IMR-90 (cell line): ENCODE measurements at regions not wholly inside any gene's neighbourhood (a gene's known extent, or its start where the extent isn't known, plus 50 kb on each side); places are given as distances from the start of the nearest gene placed in this dataset.

Source experiments
- ATAC-seq: fragments of 200-7000 bp; cut with Tn5 transposase; 2 replicates; pipeline ENCODE4 v1.9.1; 2020; ENCODE audit warnings: low read depth, mild to moderate bottlenecking, moderate library complexity
- BruUV-seq: library from RNA; stranded (reverse); fragments of 400-500 nt; replicated peaks from 2 replicates; lab custom pipeline; 2021; lab: Mats Ljungman, UMichigan
- CTCF ChIA-PET: fragments of 300-600 bp; formaldehyde crosslinking; extraction: SDS; loops from one replicate; lab custom pipeline; 2021; ENCODE audit warnings: antibody characterized with exemption; lab: Yijun Ruan, JAX
- POLR2A ChIA-PET: fragments of 300-600 bp; sonication (Branson Sonifier 250); formaldehyde crosslinking; loops from one replicate; lab custom pipeline; 2022; ENCODE audit warnings: antibody characterized with exemption; ENCODE audit not compliant: unreplicated experiment; lab: Charles Lee
- DNase-seq: peaks from one replicate; pipeline ENCODE4 v3.0.0; 2013
- H2AFZ ChIP-seq: replicated peaks from 2 replicates; pipeline ENCODE3; 2013; ENCODE audit warnings: low read length, mild to moderate bottlenecking; ENCODE audit not compliant: poor library complexity
- H2AK5ac ChIP-seq: 2 replicates; pipeline ENCODE4 v1.6.1; 2013; ENCODE audit warnings: low read depth, low read length, inconsistent platforms
- H2AK9ac ChIP-seq: replicated peaks from 2 replicates; pipeline ENCODE3; 2013; ENCODE audit warnings: mild to moderate bottlenecking, low read depth, low read length, moderate library complexity; ENCODE audit not compliant: poor library complexity
- H2BK120ac ChIP-seq: 2 replicates; pipeline ENCODE4 v1.6.1; 2013; ENCODE audit warnings: low read depth, low read length, inconsistent platforms
- H2BK15ac ChIP-seq: 3 replicates; pipeline ENCODE4 v1.6.1; 2013; ENCODE audit warnings: low read depth, low read length, inconsistent platforms
- H2BK20ac ChIP-seq: 2 replicates; pipeline ENCODE4 v1.6.1; 2013; ENCODE audit warnings: low read depth, mild to moderate bottlenecking, inconsistent platforms, low read length, moderate library complexity
- H2BK5ac ChIP-seq: 2 replicates; pipeline ENCODE4 v1.6.1; 2013; ENCODE audit warnings: mild to moderate bottlenecking, low read depth, low read length, inconsistent platforms; ENCODE audit not compliant: poor library complexity, severe bottlenecking
- H3K14ac ChIP-seq: replicated peaks from 2 replicates; pipeline ENCODE4 v1.6.1; 2013; ENCODE audit warnings: low read depth, low read length, inconsistent platforms
- H3K18ac ChIP-seq: 2 replicates; pipeline ENCODE4 v1.6.1; 2013; ENCODE audit warnings: low read depth, low read length, control low read depth
- H3K23ac ChIP-seq: 2 replicates; pipeline ENCODE4 v1.6.1; 2013; ENCODE audit warnings: low read depth, low read length, inconsistent platforms
- H3K27ac ChIP-seq: 2 replicates; pipeline ENCODE4 v1.5.1; 2013; ENCODE audit warnings: mild to moderate bottlenecking, control low read depth, low read length; ENCODE audit not compliant: insufficient read depth
- H3K27me3 ChIP-seq: 2 replicates; pipeline ENCODE4 v1.6.1; 2013; ENCODE audit warnings: low read length; ENCODE audit not compliant: control insufficient read depth, insufficient read depth
- H3K36me3 ChIP-seq: 2 replicates; pipeline ENCODE4 v1.6.1; 2013; ENCODE audit warnings: low read length, mixed read lengths; ENCODE audit not compliant: control insufficient read depth, insufficient read depth
- H3K4ac ChIP-seq: 2 replicates; pipeline ENCODE4 v1.6.1; 2013; ENCODE audit warnings: low read depth, low read length, inconsistent platforms
- H3K4me1 ChIP-seq: 2 replicates; pipeline ENCODE4 v1.6.1; 2013; ENCODE audit warnings: low read length, mixed read lengths; ENCODE audit not compliant: control insufficient read depth, insufficient read depth
- H3K4me2 ChIP-seq: 2 replicates; pipeline ENCODE4 v1.6.1; 2013; ENCODE audit warnings: low read depth, mild to moderate bottlenecking, control low read depth, low read length, moderate library complexity
- H3K4me3 ChIP-seq: 2 replicates; pipeline ENCODE4 v1.5.1; 2013; ENCODE audit warnings: low read depth, mild to moderate bottlenecking, control low read depth, low read length, moderate library complexity; ENCODE audit not compliant: insufficient read depth
- H3K56ac ChIP-seq: 2 replicates; pipeline ENCODE4 v1.6.1; 2013; ENCODE audit warnings: low read length, inconsistent platforms; ENCODE audit not compliant: insufficient read depth; ENCODE audit errors: extremely low read depth
- H3K79me1 ChIP-seq, 2 experiments: 2 replicates each; pipeline ENCODE4 v1.6.1; 2013; ENCODE audit warnings: low read length in 2 of 2, inconsistent platforms in 1 of 2, low read depth in 1 of 2
- H3K9ac ChIP-seq: 2 replicates; pipeline ENCODE4 v1.6.1; 2013; ENCODE audit warnings: low read depth, low read length, control low read depth
- H3K9me1 ChIP-seq: 2 replicates; pipeline ENCODE4 v1.6.1; 2013; ENCODE audit warnings: low read length, inconsistent platforms; ENCODE audit not compliant: insufficient read depth
- H3K9me3 ChIP-seq: 2 replicates; pipeline ENCODE4 v1.6.1; 2013; ENCODE audit warnings: low read length; ENCODE audit not compliant: control insufficient read depth, insufficient read depth
- H4K20me1 ChIP-seq: 2 replicates; pipeline ENCODE4 v1.6.1; 2013; ENCODE audit warnings: low read length, inconsistent platforms; ENCODE audit not compliant: insufficient read depth
- H4K5ac ChIP-seq: 2 replicates; pipeline ENCODE4 v1.6.1; 2013; ENCODE audit warnings: mild to moderate bottlenecking, low read depth, low read length, control low read depth
- H4K8ac ChIP-seq, 2 experiments: 2 replicates each; pipeline ENCODE4 v1.6.1; 2013; ENCODE audit warnings: low read depth in 2 of 2, low read length in 2 of 2, control low read depth in 1 of 2, inconsistent platforms in 1 of 2
- H4K91ac ChIP-seq: 2 replicates; pipeline ENCODE4 v1.6.1; 2013; ENCODE audit warnings: low read depth, low read length, inconsistent platforms; ENCODE audit not compliant: insufficient read depth
- CEBPB ChIP-seq: IDR thresholded peaks from 2 replicates; pipeline ENCODE4 v1.6.1; 2012; ENCODE audit warnings: low read depth, low read length, improper control_type of control experiment
- CHD1 ChIP-seq: IDR thresholded peaks from 2 replicates; pipeline ENCODE4 v1.6.1; 2012; ENCODE audit warnings: low read depth, low read length, improper control_type of control experiment
- ELK1 ChIP-seq: fragments of 150-350 bp; IDR thresholded peaks from 2 replicates; pipeline ENCODE4 v1.6.1; 2016; ENCODE audit warnings: low read depth, mild to moderate bottlenecking, low read length, moderate library complexity, borderline replicate concordance
- NFE2L2 ChIP-seq: fragments of 150-350 bp; IDR thresholded peaks from 2 replicates; pipeline ENCODE4 v1.6.1; 2016; ENCODE audit warnings: low read depth, mild to moderate bottlenecking, low read length
- POLR2A ChIP-seq: IDR thresholded peaks from 2 replicates; pipeline ENCODE4 v1.6.1; 2012; ENCODE audit warnings: mild to moderate bottlenecking, low read depth, low read length
- RFX5 ChIP-seq: IDR thresholded peaks from 2 replicates; pipeline ENCODE4 v1.8.0; 2012; ENCODE audit warnings: low read depth, mild to moderate bottlenecking, low read length, moderate library complexity
- SMC3 ChIP-seq: fragments of 150-350 bp; IDR thresholded peaks from 2 replicates; pipeline ENCODE4 v1.6.1; 2016; ENCODE audit warnings: low read depth, mild to moderate bottlenecking, antibody characterized with exemption, low read length, moderate library complexity
- whole genome bisulfite sequencing, 2 experiments: methylation state at CpG; one replicate each; pipeline versions ENCODE4 v1.1.5 to v1.1.7; 2013; ENCODE audit warnings: missing lambda C conversion rate in 2 of 2; ENCODE audit not compliant: insufficient read length in 1 of 2; ENCODE audit errors: extremely low coverage in 2 of 2; 5-methylcytosine and 5-hydroxymethylcytosine counted together
- dilution Hi-C: fragments of 300-500 bp; cut with HindIII; formaldehyde crosslinking; loops from one replicate; pipeline ENCODE4 v1.14.3; 2018; ENCODE audit warnings: low sequenced_read_pairs; ENCODE audit not compliant: unreplicated experiment
- in situ Hi-C: fragments of 300-500 bp; cut with MboI; formaldehyde crosslinking; loops from 3 replicates; pipeline ENCODE4 v1.14.3; 2019; ENCODE audit warnings: low sequenced_read_pairs, inconsistent platforms, mixed read lengths
- intact Hi-C: fragments of 100-400 bp; cut with micrococcal nuclease; formaldehyde crosslinking; loops from 2 replicates; pipeline ENCODE4 v1.10.0; 2022
- TF ChIP-seq, protein P1 (sequence below): conservative IDR thresholded peaks from 2 replicates; pipeline ENCODE4 v1.5.1; 2012; ENCODE audit warnings: mild to moderate bottlenecking, low read depth, low read length, improper control_type of control experiment
- TF ChIP-seq, protein P2 (sequence below): fragments of 150-350 bp; IDR thresholded peaks from 2 replicates; pipeline ENCODE4 v1.6.1; 2017; ENCODE audit warnings: mild to moderate bottlenecking, antibody characterized with exemption, low read length, low read depth

DNA sequence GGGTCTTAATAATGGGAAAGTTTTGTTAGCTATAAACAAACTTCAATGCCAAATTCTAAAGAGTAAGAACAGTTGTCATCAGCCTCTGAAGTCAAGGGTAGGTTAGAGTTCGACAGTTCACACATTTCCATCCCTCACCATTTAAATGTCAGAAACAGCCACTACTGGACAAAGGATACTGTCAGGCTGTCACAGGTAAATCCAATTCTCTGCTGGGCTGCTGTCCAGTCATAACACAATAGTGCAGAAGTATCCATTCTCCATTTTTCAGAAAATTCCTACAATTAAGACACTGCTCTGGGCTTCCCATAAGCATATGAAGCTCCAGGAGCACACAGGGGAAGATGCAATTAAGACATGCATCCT is 221.4 kb downstream of the RPS29 start:
- Histone ChIP-seq H4K91ac (no peak overlapping the region), H3K9ac (no peak overlapping the region), H3K18ac (no peak overlapping the region), H4K20me1 (no peaks in the 10 kb centered on the region), H3K4ac (no peak overlapping the region), H3K23ac (no peak overlapping the region), H3K4me3 (no peak overlapping the region), H2BK120ac (no peak overlapping the region), H3K27me3 (no peaks in the 10 kb centered on the region), H3K27ac (no peak overlapping the region), H3K36me3 (no peaks in the 10 kb centered on the region), H2AK5ac (no peak overlapping the region), H3K9me1 (no peaks in the 10 kb centered on the region), H4K5ac (no peak overlapping the region), H4K8ac (no peak overlapping the region), H3K56ac (no peak overlapping the region), H2BK5ac (no peak overlapping the region), H3K14ac (no peak overlapping the region), H2BK15ac (no peak overlapping the region), H2AK9ac (no peak overlapping the region), H3K4me2 (no peak overlapping the region), H3K4me1 (no peaks in the 10 kb centered on the region), H3K9me3 (no peaks in the 10 kb centered on the region), H3K79me1 (no peaks in the 10 kb centered on the region), H2AFZ (no peak overlapping the region), H2BK20ac (no peak overlapping the region)
- TF ChIP-seq SMC3 (no peak), CHD1 (no peak), CEBPB (no peak), ELK1 (no peak), RFX5 (no peak), NFE2L2 (no peak), POLR2A (no peak)
- TF ChIP-seq, protein P1, sequence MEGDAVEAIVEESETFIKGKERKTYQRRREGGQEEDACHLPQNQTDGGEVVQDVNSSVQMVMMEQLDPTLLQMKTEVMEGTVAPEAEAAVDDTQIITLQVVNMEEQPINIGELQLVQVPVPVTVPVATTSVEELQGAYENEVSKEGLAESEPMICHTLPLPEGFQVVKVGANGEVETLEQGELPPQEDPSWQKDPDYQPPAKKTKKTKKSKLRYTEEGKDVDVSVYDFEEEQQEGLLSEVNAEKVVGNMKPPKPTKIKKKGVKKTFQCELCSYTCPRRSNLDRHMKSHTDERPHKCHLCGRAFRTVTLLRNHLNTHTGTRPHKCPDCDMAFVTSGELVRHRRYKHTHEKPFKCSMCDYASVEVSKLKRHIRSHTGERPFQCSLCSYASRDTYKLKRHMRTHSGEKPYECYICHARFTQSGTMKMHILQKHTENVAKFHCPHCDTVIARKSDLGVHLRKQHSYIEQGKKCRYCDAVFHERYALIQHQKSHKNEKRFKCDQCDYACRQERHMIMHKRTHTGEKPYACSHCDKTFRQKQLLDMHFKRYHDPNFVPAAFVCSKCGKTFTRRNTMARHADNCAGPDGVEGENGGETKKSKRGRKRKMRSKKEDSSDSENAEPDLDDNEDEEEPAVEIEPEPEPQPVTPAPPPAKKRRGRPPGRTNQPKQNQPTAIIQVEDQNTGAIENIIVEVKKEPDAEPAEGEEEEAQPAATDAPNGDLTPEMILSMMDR: no peak
- TF ChIP-seq, protein P2, sequence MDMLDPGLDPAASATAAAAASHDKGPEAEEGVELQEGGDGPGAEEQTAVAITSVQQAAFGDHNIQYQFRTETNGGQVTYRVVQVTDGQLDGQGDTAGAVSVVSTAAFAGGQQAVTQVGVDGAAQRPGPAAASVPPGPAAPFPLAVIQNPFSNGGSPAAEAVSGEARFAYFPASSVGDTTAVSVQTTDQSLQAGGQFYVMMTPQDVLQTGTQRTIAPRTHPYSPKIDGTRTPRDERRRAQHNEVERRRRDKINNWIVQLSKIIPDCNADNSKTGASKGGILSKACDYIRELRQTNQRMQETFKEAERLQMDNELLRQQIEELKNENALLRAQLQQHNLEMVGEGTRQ: no peak
- intact Hi-C loops (no loop called here), in situ Hi-C loops (no loop called here), dilution Hi-C loops (no loop called here)
- no peak for ATAC-seq
- CTCF ChIA-PET: no interaction called here
- POLR2A ChIA-PET: no interaction called here
- WGBS, 2 experiments: no CpG with 5 or more reads among the region's 1 CpG
- no TSS peak for BruUV-seq
- DNase-seq: no peak
